MCF 10A (cell line): ENCODE measurements at regions not wholly inside any gene's neighbourhood (a gene's known extent, or its start where the extent isn't known, plus 50 kb on each side); places are given as distances from the start of the nearest gene placed in this dataset.

Experiments used
- BruUV-seq: library from RNA; stranded (reverse); fragments of 400-500 nt; replicated peaks from 2 replicates; lab custom pipeline; 2021; lab: Mats Ljungman, UMichigan
- CTCF ChIA-PET: fragments of 300-600 bp; sonication (Branson Sonifier 250); formaldehyde crosslinking; extraction: SDS; loops from one replicate; lab custom pipeline; 2021; ENCODE audit warnings: antibody characterized with exemption, inconsistent platforms; lab: Yijun Ruan, JAX
- POLR2A ChIA-PET: fragments of 300-600, 350-650 bp; sonication (Branson Sonifier 250); formaldehyde crosslinking; extraction: SDS; loops from one replicate; lab custom pipeline; 2020; ENCODE audit warnings: antibody characterized with exemption, inconsistent platforms; lab: Yijun Ruan, JAX
- DNase-seq: peaks from one replicate; pipeline ENCODE4 v3.0.0-alpha.2; 2018; ENCODE audit not compliant: unreplicated experiment
- H3K27ac Mint-ChIP-seq: one replicate; pipeline ENCODE4 v1.8.0; 2022; ENCODE audit warnings: mild to moderate bottlenecking, low read depth, mixed read lengths; ENCODE audit not compliant: unreplicated experiment
- H3K27me3 Mint-ChIP-seq: one replicate; pipeline ENCODE4 v1.8.0; 2022; ENCODE audit warnings: mixed read lengths; ENCODE audit not compliant: insufficient read depth, unreplicated experiment
- H3K36me3 Mint-ChIP-seq: one replicate; pipeline ENCODE4 v1.8.0; 2022; ENCODE audit warnings: mild to moderate bottlenecking, moderate library complexity, mixed read lengths; ENCODE audit not compliant: insufficient read depth, unreplicated experiment
- H3K4me1 Mint-ChIP-seq: one replicate; pipeline ENCODE4 v1.8.0; 2022; ENCODE audit warnings: mixed read lengths; ENCODE audit not compliant: insufficient read depth, unreplicated experiment
- H3K4me3 Mint-ChIP-seq: one replicate; pipeline ENCODE4 v1.8.0; 2022; ENCODE audit warnings: mild to moderate bottlenecking, moderate library complexity, mixed read lengths; ENCODE audit not compliant: unreplicated experiment
- H3K9me3 Mint-ChIP-seq: one replicate; pipeline ENCODE4 v1.8.0; 2022; ENCODE audit warnings: mixed read lengths; ENCODE audit not compliant: unreplicated experiment
- CTCF ChIP-seq: fragments of 200-600 bp; IDR thresholded peaks from one replicate; pipeline ENCODE4 v1.8.0; 2022; ENCODE audit warnings: antibody characterized with exemption, mild to moderate bottlenecking; ENCODE audit not compliant: unreplicated experiment
- intact Hi-C: fragments of 100-400 bp; cut with micrococcal nuclease; formaldehyde crosslinking; loops from 2 replicates; pipeline ENCODE4 v1.14.1; 2022

- DNase-seq = no peak
- ChIA-PET CTCF (interaction anchor here (0.6 to 3.2 kb wide), 14 partner anchors 9 to 50 kb away, joined by 3 to 45 read pairs (median 4); no protein-coding TSS in a partner anchor), POLR2A (interaction anchor here (1.5 kb wide), 1 partner anchor 14 kb away, joined by 3 read pairs; no protein-coding TSS in a partner anchor)
- no peaks in the 10 kb centered on the region for H3K36me3 Mint-ChIP-seq
- no peak overlapping the region for H3K4me3 Mint-ChIP-seq
- TF ChIP-seq CTCF = peak; percentile 50
- BruUV-seq = no TSS peak
- H3K4me1 Mint-ChIP-seq = peaks cover 13% of the 10 kb centered on the region
- intact Hi-C loops = no loop called here
- peak overlapping the region; percentile 51 for H3K27ac Mint-ChIP-seq
- no peaks in the 10 kb centered on the region for H3K9me3 Mint-ChIP-seq
- H3K27me3 Mint-ChIP-seq = no peaks in the 10 kb centered on the region
Measured at GRCh38 chr14:106831322-106831720, 1304.9 kb downstream of the TMEM121 start.

- DNase-seq = no peak
- POLR2A ChIA-PET = interaction anchor here (2.2 kb wide), 1 partner anchor 8 kb away, joined by 9 read pairs; no protein-coding TSS in a partner anchor
- CTCF ChIA-PET = interaction anchor here (0.9 to 9.4 kb wide), 6 partner anchors 10 to 176 kb away, joined by 3 to 86 read pairs (median 4); no protein-coding TSS in a partner anchor
- no peaks in the 10 kb centered on the region for H3K9me3 Mint-ChIP-seq
- H3K36me3 Mint-ChIP-seq = peaks cover 11% of the 10 kb centered on the region
- intact Hi-C loops = no loop called here
- no peak for TF ChIP-seq CTCF
- H3K27me3 Mint-ChIP-seq = no peaks in the 10 kb centered on the region
- no peak overlapping the region for H3K27ac Mint-ChIP-seq
- peaks cover 21% of the 10 kb centered on the region for H3K4me1 Mint-ChIP-seq
- BruUV-seq = no TSS peak
- no peak overlapping the region for H3K4me3 Mint-ChIP-seq
Measured at GRCh38 chr14:106837870-106838269, 1311.5 kb downstream of the TMEM121 start.

GRCh38 chr14:106838991-106839769, 1312.8 kb downstream of the TMEM121 start:
- no peak for DNase-seq
- TF ChIP-seq CTCF = no peak
- Mint-ChIP-seq H3K4me1 (peaks cover 30% of the 10 kb centered on the region), H3K27me3 (no peaks in the 10 kb centered on the region), H3K36me3 (peaks cover 14% of the 10 kb centered on the region), H3K4me3 (no peak overlapping the region), H3K27ac (no peak overlapping the region), H3K9me3 (no peaks in the 10 kb centered on the region)
- ChIA-PET CTCF (interaction anchor here (1.5 to 9.4 kb wide), 4 partner anchors 8 to 35 kb away, joined by 3 to 86 read pairs (median 26); no protein-coding TSS in a partner anchor), POLR2A (interaction anchor here (0.6 to 1.7 kb wide), 4 partner anchors 9 to 813 kb away, joined by 3 to 5 read pairs (median 4); no protein-coding TSS in a partner anchor)
- intact Hi-C loops = no loop called here
- BruUV-seq = no TSS peak

- no peak overlapping the region for H3K4me3 Mint-ChIP-seq
- no peaks in the 10 kb centered on the region for H3K9me3 Mint-ChIP-seq
- intact Hi-C loops = no loop called here
- CTCF ChIA-PET = interaction anchor here (0.8 to 9.4 kb wide), 6 partner anchors 9 to 33 kb away, joined by 3 to 86 read pairs (median 4); no protein-coding TSS in a partner anchor
- no peak for TF ChIP-seq CTCF
- no peak for DNase-seq
- no peaks in the 10 kb centered on the region for H3K27me3 Mint-ChIP-seq
- peaks cover 30% of the 10 kb centered on the region for H3K4me1 Mint-ChIP-seq
- H3K27ac Mint-ChIP-seq = no peak overlapping the region
- no TSS peak for BruUV-seq
- H3K36me3 Mint-ChIP-seq = peaks cover 14% of the 10 kb centered on the region
- POLR2A ChIA-PET = interaction anchor here (1.1 to 1.7 kb wide), 3 partner anchors 8 to 30 kb away, joined by 3 to 5 read pairs (median 4); no protein-coding TSS in a partner anchor
Measured at GRCh38 chr14:106840258-106840657, 1313.9 kb downstream of the TMEM121 start.
